ENCODE measurements at regions not wholly inside any gene's neighbourhood (a gene's known extent, or its start where the extent isn't known, plus 50 kb on each side); places are given as distances from the start of the nearest gene placed in this dataset.
"Not testable (repeated sequence)": the region's sequence is repeated elsewhere in the genome, so short reads cannot be mapped to it uniquely, and the experiment has no call there.

- not testable (repeated sequence) for DNase-seq (ENCODE audit: extremely low read depth in 1 of 11, low read depth in 9 of 11, low spot score in 4 of 11)
Measured at GRCh38 chr11:49798206-49798837, 153.9 kb upstream of the OR4C13 start.

DNA sequence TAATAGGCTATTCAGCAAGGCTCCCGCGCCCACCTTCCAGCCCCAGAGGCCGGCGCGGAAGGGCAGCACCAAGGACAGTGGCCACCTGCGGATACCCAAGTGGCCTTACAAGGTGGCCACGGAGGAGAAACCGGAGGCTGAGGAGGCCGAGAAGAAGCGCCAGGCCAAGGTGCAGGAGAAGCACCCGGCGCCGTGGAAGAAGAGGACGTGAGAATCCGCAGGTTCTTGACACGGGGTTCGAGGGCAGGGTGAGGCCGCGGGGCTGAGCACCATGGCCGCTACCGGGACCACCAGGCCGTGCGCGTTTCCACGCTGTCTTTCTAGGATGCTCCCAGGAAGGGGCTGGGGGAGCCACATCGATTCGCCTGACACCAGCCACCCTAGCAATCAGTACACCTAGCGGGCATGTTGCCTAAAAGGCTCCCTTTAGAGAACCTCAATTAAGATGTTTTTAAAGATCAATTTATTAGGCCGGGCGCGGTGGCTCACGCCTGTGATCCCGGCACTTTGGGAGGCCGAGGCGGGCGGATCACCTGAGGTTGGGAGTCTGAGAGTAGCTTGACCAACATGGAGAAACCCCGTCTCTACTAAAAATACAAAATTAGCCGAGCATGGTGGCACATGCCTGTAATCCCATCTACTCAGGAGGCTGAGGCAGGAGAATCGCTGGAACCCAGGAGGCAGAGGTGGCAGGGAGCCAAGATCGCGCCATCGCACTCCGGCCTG is 134.3 kb upstream of the OR4C13 start:
- DNase-seq (ENCODE audit: extremely low read depth in 1 of 11, low read depth in 9 of 11, low spot score in 4 of 11) = not testable (repeated sequence)

- not testable (repeated sequence) for DNase-seq (ENCODE audit: extremely low read depth in 1 of 11, low read depth in 9 of 11, low spot score in 4 of 11)
Measured at GRCh38 chr11:49823188-49823587, 129.0 kb upstream of the OR4C13 start.

- not testable (repeated sequence) for DNase-seq (ENCODE audit: extremely low read depth in 1 of 11, low read depth in 9 of 11, low spot score in 4 of 11)
Measured at GRCh38 chr11:49850541-49850940, 101.7 kb upstream of the OR4C13 start.

DNA sequence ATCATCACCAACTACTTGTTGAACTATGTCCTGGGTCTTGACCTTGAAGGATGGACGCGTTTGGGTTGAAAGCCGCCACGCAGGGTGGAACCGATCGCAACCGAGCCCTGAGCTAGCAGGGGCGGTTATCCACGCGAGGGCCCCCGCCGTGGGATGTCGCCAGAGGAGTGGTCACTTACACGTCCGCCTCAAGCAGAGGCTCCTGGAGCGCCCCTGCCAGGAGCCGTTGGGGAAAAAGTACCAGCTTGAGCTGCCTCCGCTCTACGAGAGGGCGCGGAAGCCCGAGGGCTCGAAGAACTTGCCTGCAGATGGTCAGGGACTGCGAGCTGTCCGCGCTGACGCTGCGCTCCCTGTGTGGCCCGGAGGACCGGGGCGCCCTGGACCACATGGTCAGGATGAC is 100.7 kb upstream of the OR4C13 start:
- no peak for DNase-seq (ENCODE audit: extremely low read depth in 1 of 11, low read depth in 9 of 11, low spot score in 4 of 11)

DNA sequence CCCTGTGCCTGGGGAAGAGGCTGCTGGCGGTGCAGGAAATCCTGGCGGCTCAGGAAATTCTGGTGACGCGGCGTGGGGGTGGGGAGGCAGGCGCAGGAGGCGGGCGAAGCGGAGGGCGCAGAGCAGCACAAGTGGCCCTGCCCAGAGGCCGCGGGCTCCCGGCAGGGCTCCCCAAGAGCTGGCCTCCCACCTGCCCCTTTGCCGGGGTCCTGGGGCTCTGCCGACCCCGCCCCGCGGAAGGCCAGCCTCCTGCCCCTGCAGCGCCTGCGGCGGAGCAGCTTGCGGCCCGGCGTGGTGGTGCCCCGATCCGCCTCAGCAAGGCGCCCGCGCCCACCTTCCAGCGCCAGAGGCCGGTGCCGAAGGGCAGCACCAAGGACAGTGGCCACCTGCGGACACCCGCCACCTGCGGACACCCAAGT is 100.2 kb upstream of the OR4C13 start:
- no peak for DNase-seq (ENCODE audit: extremely low read depth in 1 of 11, low read depth in 9 of 11, low spot score in 4 of 11)

- DNase-seq (ENCODE audit: extremely low read depth in 1 of 11, low read depth in 9 of 11, low spot score in 4 of 11) = not testable (repeated sequence)
Measured at GRCh38 chr11:49888875-49889274, 63.3 kb upstream of the OR4C13 start.

GRCh38 chr11:49891910-49892671 is 60.1 kb upstream of the OR4C13 start:
- DNase-seq (ENCODE audit: extremely low read depth in 1 of 11, low read depth in 9 of 11, low spot score in 4 of 11) = not testable (repeated sequence)

DNA sequence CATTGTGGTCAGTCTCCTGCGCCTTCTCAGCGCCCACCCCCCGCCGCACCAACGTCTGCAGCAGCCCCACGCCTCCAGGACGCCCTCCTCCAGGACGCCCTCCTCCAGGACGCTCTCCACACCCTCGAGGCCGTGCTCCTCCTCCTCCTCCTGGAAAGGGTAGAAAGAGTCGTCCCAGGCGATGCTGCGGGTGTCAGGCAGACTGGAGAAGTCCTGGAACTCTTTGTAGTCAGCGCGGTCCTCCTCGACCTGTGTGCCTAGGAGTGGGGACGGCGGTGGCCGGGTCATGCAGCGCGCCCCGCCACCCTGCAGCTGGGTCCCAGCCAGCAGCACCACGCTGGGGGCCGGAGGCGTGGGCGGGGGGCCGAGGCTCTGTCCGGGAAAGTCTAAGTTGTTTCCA is 58.7 kb upstream of the OR4C13 start:
- DNase-seq (ENCODE audit: extremely low read depth in 1 of 11, low read depth in 9 of 11, low spot score in 4 of 11) = not testable (repeated sequence)

All from renal cortex interstitium (tissue), 11 donors.